ENCODE measurements at regions not wholly inside any gene's neighbourhood (a gene's known extent, or its start where the extent isn't known, plus 50 kb on each side); places are given as distances from the start of the nearest gene placed in this dataset.

DNA sequence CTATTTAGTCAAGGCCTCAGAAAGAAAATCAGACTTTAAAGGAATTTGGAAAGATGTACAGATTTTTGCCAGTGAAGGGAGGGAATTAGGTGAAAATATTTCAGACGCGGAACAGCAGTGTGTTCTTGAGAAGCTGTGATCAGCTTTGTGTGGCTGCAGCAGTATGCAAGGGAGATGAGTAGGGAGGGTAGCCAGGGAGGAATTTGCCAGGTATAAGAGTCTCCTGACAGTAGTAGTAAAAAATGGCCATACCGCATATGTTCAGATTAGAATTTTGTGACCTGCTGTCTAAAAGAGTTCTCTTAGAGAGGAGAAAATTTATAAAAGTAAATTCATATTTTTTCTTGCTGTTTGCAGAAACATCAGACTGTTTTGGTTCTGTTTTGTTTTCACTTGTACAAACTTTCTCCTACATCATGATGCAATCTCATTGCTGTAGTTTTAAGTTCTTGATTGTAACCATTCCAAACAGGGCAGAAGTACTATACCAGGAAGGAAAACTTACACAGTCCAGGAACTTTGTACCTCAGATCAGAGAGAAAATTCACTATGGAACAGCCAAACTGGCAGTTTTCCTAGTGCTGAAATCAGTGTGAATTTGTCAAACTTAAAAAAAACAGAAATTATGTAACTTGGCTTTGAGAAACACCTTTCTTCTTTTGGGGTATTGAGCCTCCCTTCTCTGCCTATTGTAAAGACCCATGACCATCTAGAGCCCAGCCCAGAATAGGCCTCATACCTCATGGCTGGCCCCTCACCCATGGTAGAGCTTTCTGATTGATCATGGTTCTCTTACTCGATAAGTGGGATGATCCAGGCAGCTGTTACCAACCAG is 78.4 kb upstream of the NR3C1 start (continued):
- TF ChIP-seq MTA1 (CRISPR knock-in tag; IDR thresholded peaks at IDR 0.05; ENCODE audit: borderline replicate concordance) (no peak), HNRNPH1 (optimal IDR thresholded peaks at IDR 0.05; ENCODE audit: low read depth, low read length) (no peak), CREB1 (IDR thresholded peaks at IDR 0.05) (no peak), CREB1 (CRISPR knock-in tag; IDR thresholded peaks at IDR 0.05) (0 out of 2 replicates have a peak, but pooled peaks have one; percentile 36), ZNF781 (CRISPR knock-in tag; IDR thresholded peaks at IDR 0.05; ENCODE audit: borderline replicate concordance, not compliant biosample characterization) (no peak), BRD4 (CRISPR knock-in tag; IDR thresholded peaks at IDR 0.05) (no peak), SIN3B (IDR thresholded peaks at IDR 0.05; ENCODE audit: low read length) (no peak), ZNF337 (CRISPR knock-in tag; IDR thresholded peaks at IDR 0.05; ENCODE audit: borderline replicate concordance, low read depth) (no peak), MTF2 (CRISPR knock-in tag; IDR thresholded peaks at IDR 0.05; ENCODE audit: borderline replicate concordance) (no peak), ELF3 (CRISPR knock-in tag; IDR thresholded peaks at IDR 0.05) (peak; percentile 97), BCL6 (CRISPR knock-in tag; IDR thresholded peaks at IDR 0.05) (peak; percentile 81), ZNF12 (CRISPR knock-in tag; IDR thresholded peaks at IDR 0.05) (no peak), POLR2A (IDR thresholded peaks at IDR 0.05; ENCODE audit: insufficient read depth in 1 of 2, low read depth in 2 of 2, low read length in 2 of 2) (no peak), PPARG (CRISPR knock-in tag; conservative IDR thresholded peaks at IDR 0.05) (peak; percentile 94), MAX (IDR thresholded peaks at IDR 0.05) (no peak), KDM4B (CRISPR knock-in tag; IDR thresholded peaks at IDR 0.05) (no peak), ZNF709 (CRISPR knock-in tag; IDR thresholded peaks at IDR 0.05) (no peak), MXI1 (IDR thresholded peaks at IDR 0.05; ENCODE audit: borderline replicate concordance, low read depth, low read length) (no peak), FUBP1 (CRISPR knock-in tag; IDR thresholded peaks at IDR 0.05; ENCODE audit: borderline replicate concordance) (no peak), ZNF563 (CRISPR knock-in tag; IDR thresholded peaks at IDR 0.05) (no peak), CC2D1A (CRISPR knock-in tag; IDR thresholded peaks at IDR 0.05) (no peak), ZNF44 (CRISPR knock-in tag; IDR thresholded peaks at IDR 0.05) (no peak), TCF7 (IDR thresholded peaks at IDR 0.05; ENCODE audit: low read depth) (peak; percentile 49; the same call in 1 of the 2 replicates)
- TF ChIP-seq, protein P1, sequence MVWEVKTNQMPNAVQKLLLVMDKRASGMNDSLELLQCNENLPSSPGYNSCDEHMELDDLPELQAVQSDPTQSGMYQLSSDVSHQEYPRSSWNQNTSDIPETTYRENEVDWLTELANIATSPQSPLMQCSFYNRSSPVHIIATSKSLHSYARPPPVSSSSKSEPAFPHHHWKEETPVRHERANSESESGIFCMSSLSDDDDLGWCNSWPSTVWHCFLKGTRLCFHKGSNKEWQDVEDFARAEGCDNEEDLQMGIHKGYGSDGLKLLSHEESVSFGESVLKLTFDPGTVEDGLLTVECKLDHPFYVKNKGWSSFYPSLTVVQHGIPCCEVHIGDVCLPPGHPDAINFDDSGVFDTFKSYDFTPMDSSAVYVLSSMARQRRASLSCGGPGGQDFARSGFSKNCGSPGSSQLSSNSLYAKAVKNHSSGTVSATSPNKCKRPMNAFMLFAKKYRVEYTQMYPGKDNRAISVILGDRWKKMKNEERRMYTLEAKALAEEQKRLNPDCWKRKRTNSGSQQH (CRISPR knock-in tag; IDR thresholded peaks at IDR 0.05; ENCODE audit: low read depth): no peak
- TF ChIP-seq, protein P2, sequence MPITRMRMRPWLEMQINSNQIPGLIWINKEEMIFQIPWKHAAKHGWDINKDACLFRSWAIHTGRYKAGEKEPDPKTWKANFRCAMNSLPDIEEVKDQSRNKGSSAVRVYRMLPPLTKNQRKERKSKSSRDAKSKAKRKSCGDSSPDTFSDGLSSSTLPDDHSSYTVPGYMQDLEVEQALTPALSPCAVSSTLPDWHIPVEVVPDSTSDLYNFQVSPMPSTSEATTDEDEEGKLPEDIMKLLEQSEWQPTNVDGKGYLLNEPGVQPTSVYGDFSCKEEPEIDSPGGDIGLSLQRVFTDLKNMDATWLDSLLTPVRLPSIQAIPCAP (CRISPR knock-in tag; IDR thresholded peaks at IDR 0.05; ENCODE audit: low read depth): no peak
- TF ChIP-seq, protein P3, sequence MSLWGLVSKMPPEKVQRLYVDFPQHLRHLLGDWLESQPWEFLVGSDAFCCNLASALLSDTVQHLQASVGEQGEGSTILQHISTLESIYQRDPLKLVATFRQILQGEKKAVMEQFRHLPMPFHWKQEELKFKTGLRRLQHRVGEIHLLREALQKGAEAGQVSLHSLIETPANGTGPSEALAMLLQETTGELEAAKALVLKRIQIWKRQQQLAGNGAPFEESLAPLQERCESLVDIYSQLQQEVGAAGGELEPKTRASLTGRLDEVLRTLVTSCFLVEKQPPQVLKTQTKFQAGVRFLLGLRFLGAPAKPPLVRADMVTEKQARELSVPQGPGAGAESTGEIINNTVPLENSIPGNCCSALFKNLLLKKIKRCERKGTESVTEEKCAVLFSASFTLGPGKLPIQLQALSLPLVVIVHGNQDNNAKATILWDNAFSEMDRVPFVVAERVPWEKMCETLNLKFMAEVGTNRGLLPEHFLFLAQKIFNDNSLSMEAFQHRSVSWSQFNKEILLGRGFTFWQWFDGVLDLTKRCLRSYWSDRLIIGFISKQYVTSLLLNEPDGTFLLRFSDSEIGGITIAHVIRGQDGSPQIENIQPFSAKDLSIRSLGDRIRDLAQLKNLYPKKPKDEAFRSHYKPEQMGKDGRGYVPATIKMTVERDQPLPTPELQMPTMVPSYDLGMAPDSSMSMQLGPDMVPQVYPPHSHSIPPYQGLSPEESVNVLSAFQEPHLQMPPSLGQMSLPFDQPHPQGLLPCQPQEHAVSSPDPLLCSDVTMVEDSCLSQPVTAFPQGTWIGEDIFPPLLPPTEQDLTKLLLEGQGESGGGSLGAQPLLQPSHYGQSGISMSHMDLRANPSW (CRISPR knock-in tag; IDR thresholded peaks at IDR 0.05; ENCODE audit: borderline replicate concordance): peak; percentile 62

Data from HepG2 (cell line).